GM19372 (cell line): ENCODE measurements at regions not wholly inside any gene's neighbourhood (a gene's known extent, or its start where the extent isn't known, plus 50 kb on each side); places are given as distances from the start of the nearest gene placed in this dataset.

Experiments
- ATAC-seq: cut with Tn5 transposase; IDR thresholded peaks from one replicate; pipeline ENCODE4 v1.9.1; 2021; ENCODE audit warnings: mild to moderate bottlenecking, low read depth, moderate library complexity; ENCODE audit not compliant: unreplicated experiment

GRCh38 chr15:46672041-46672440, 1037.2 kb downstream of the SQOR start:
- ATAC-seq: no peak

- no peak for ATAC-seq
Measured at GRCh38 chr15:46676233-46677206, 1040.8 kb upstream of the SEMA6D start.

GRCh38 chr15:46677491-46677890, 1039.8 kb upstream of the SEMA6D start:
- ATAC-seq: no peak

GRCh38 chr15:46681901-46682300, 1035.4 kb upstream of the SEMA6D start:
- no peak for ATAC-seq

GRCh38 chr15:46682969-46683791, 1034.1 kb upstream of the SEMA6D start:
- no peak for ATAC-seq

- ATAC-seq: no peak
Measured at GRCh38 chr15:46685096-46685495, 1032.2 kb upstream of the SEMA6D start.

GRCh38 chr15:46685681-46686080, 1031.6 kb upstream of the SEMA6D start:
- ATAC-seq: no peak

- ATAC-seq: no peak
Measured at GRCh38 chr15:46696281-46696680, 1021.0 kb upstream of the SEMA6D start.

- ATAC-seq: no peak
Measured at GRCh38 chr15:46701346-46701745, 1016.0 kb upstream of the SEMA6D start.

GRCh38 chr15:46701896-46702295, 1015.4 kb upstream of the SEMA6D start:
- ATAC-seq: no peak

- ATAC-seq: peak; percentile 82
Measured at GRCh38 chr15:46703020-46703861, 1014.1 kb upstream of the SEMA6D start.

- peak; percentile 31 for ATAC-seq
Measured at GRCh38 chr15:46703871-46704637, 1013.3 kb upstream of the SEMA6D start.

GRCh38 chr15:46707452-46707851, 1009.9 kb upstream of the SEMA6D start:
- ATAC-seq: no peak

- ATAC-seq: no peak
Measured at GRCh38 chr15:46708226-46708625, 1009.1 kb upstream of the SEMA6D start.

- no peak for ATAC-seq
Measured at GRCh38 chr15:46709460-46710083, 1007.7 kb upstream of the SEMA6D start.

GRCh38 chr15:46710401-46710960, 1006.8 kb upstream of the SEMA6D start:
- ATAC-seq: no peak

GRCh38 chr15:46713045-46713444, 1004.3 kb upstream of the SEMA6D start:
- no peak for ATAC-seq

GRCh38 chr15:46714950-46715349, 1002.4 kb upstream of the SEMA6D start:
- no peak for ATAC-seq

- no peak for ATAC-seq
Measured at GRCh38 chr15:46723308-46723707, 994.0 kb upstream of the SEMA6D start.
